ENCODE measurements at regions not wholly inside any gene's neighbourhood (a gene's known extent, or its start where the extent isn't known, plus 50 kb on each side); places are given as distances from the start of the nearest gene placed in this dataset.

GRCh38 chr4:23533859-23534258 lies 356.0 kb downstream of the PPARGC1A start:
- Histone ChIP-seq H3K4me3 (no peak overlapping the region), H3K27ac (no peak overlapping the region), H3K36me3 (no peaks in the 10 kb centered on the region), H3K4me1 (no peaks in the 10 kb centered on the region), H3K9me3 (no peaks in the 10 kb centered on the region), H3K27me3 (no peaks in the 10 kb centered on the region)
- no peak for TF ChIP-seq CTCF (IDR thresholded peaks at IDR 0.05)
- DNase-seq (ENCODE audit: low spot score in 2 of 2): no peak
- intact Hi-C loops (cut with DNase I): no loop called here

GRCh38 chr4:23516716-23517115 lies 373.1 kb downstream of the PPARGC1A start:
- Histone ChIP-seq H3K36me3 (no peaks in the 10 kb centered on the region), H3K27me3 (no peaks in the 10 kb centered on the region), H3K4me3 (no peak overlapping the region), H3K4me1 (no peaks in the 10 kb centered on the region), H3K27ac (no peak overlapping the region), H3K9me3 (no peaks in the 10 kb centered on the region)
- TF ChIP-seq CTCF (IDR thresholded peaks at IDR 0.05): no peak
- no peak for DNase-seq (ENCODE audit: low spot score in 2 of 2)
- intact Hi-C loops (cut with DNase I): no loop called here

- Histone ChIP-seq H3K4me1 (no peaks in the 10 kb centered on the region), H3K36me3 (no peaks in the 10 kb centered on the region), H3K9me3 (no peaks in the 10 kb centered on the region), H3K27ac (no peak overlapping the region), H3K27me3 (no peaks in the 10 kb centered on the region), H3K4me3 (no peak overlapping the region)
- no peak for TF ChIP-seq CTCF (IDR thresholded peaks at IDR 0.05)
- intact Hi-C loops (cut with DNase I): no loop called here
- DNase-seq (ENCODE audit: low spot score in 2 of 2): no peak
Observed at GRCh38 chr4:23504083-23504482, 385.8 kb downstream of the PPARGC1A start.

DNA sequence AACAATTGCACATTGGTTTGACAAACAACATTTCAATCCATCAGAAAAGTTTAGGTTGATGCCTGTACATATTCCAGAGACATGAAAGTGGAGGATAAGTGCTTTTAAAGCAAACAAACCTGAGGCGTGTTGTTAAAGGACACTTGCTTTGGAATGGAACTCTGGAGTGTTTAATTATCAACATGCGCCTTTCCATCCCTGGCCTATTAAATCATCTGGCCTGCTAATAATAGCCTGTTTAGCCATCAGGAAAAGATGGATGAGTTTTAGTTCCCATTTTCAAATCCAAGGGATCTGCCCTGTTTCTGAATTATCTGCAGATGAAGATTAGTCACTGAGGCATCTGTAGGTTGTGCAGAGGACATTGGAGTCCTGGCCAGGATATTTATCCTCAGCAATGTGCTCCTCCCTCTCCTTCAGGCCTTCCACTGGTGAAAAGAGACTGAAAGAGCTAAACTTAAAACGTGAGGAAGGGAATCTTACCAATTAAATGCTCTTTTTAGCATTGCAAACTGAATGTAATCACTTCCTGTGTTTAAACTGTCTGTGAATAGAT lies 388.9 kb downstream of the PPARGC1A start:
- no peak overlapping the region for H3K4me3 ChIP-seq
- no peaks in the 10 kb centered on the region for H3K4me1 ChIP-seq
- H3K9me3 ChIP-seq: no peaks in the 10 kb centered on the region
- intact Hi-C loops (cut with DNase I): no loop called here
- TF ChIP-seq CTCF (IDR thresholded peaks at IDR 0.05): no peak
- no peak for DNase-seq (ENCODE audit: low spot score in 2 of 2)
- H3K27me3 ChIP-seq: no peaks in the 10 kb centered on the region
- no peaks in the 10 kb centered on the region for H3K36me3 ChIP-seq
- H3K27ac ChIP-seq: no peak overlapping the region

- Histone ChIP-seq H3K4me1 (no peaks in the 10 kb centered on the region), H3K27me3 (no peaks in the 10 kb centered on the region), H3K36me3 (no peaks in the 10 kb centered on the region), H3K4me3 (no peak overlapping the region), H3K27ac (no peak overlapping the region), H3K9me3 (no peaks in the 10 kb centered on the region)
- intact Hi-C loops (cut with DNase I): no loop called here
- no peak for DNase-seq (ENCODE audit: low spot score in 2 of 2)
- no peak for TF ChIP-seq CTCF (IDR thresholded peaks at IDR 0.05)
Observed at GRCh38 chr4:23485801-23486200, 404.0 kb downstream of the PPARGC1A start.

DNA sequence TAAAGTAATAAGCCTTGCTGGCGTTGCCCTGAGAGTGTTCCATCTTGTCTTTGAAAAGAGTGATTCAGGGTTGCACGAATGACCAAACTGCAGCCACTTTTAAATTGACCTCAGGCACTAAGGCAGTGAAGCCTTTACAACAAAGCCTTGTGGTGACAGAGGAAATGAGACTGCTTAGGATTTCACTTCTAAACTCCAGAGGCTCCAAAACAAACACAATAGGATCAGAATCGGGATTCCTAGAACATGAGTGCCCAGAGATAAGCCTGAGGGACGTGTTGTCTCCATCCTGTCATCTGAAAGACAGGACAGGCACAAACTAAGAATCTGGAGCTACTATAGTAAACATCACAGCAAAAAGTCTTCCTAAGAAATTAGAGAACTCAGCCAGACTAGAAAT lies 405.2 kb downstream of the PPARGC1A start:
- intact Hi-C loops (cut with DNase I): no loop called here
- TF ChIP-seq CTCF (IDR thresholded peaks at IDR 0.05): no peak

More for the DNA sequence above, 405.2 kb downstream of the PPARGC1A start:
- Histone ChIP-seq H3K4me1 (no peaks in the 10 kb centered on the region), H3K27ac (no peak overlapping the region), H3K9me3 (no peaks in the 10 kb centered on the region), H3K4me3 (no peak overlapping the region), H3K36me3 (no peaks in the 10 kb centered on the region), H3K27me3 (no peaks in the 10 kb centered on the region)
- no peak for DNase-seq (ENCODE audit: low spot score in 2 of 2)
